ENCODE measurements at regions not wholly inside any gene's neighbourhood (a gene's known extent, or its start where the extent isn't known, plus 50 kb on each side); places are given as distances from the start of the nearest gene placed in this dataset.

GRCh38 chr2:16215902-16216557 is 275.7 kb downstream of the MYCN start (continued):
- no peak for TF ChIP-seq TSHZ2 (CRISPR knock-in tag; IDR thresholded peaks at IDR 0.05)
- TF ChIP-seq ZC3H10 (CRISPR knock-in tag; IDR thresholded peaks at IDR 0.05): no peak
- TF ChIP-seq OSR1 (CRISPR knock-in tag; IDR thresholded peaks at IDR 0.05): no peak
- no peak for TF ChIP-seq CREB5 (CRISPR knock-in tag; IDR thresholded peaks at IDR 0.05; ENCODE audit: low read depth)
- TF ChIP-seq ISL1 (CRISPR knock-in tag; IDR thresholded peaks at IDR 0.05): no peak

GRCh38 chr2:16214861-16215260 is 274.5 kb downstream of the MYCN start:
- TF ChIP-seq ZFP3 (CRISPR knock-in tag; IDR thresholded peaks at IDR 0.05) (no peak), ZC3H10 (CRISPR knock-in tag; IDR thresholded peaks at IDR 0.05) (no peak), PATZ1 (CRISPR knock-in tag; IDR thresholded peaks at IDR 0.05; ENCODE audit: borderline replicate concordance) (no peak), ZNF565 (CRISPR knock-in tag; conservative IDR thresholded peaks at IDR 0.05; ENCODE audit: low read depth) (no peak), PPARA (CRISPR knock-in tag; IDR thresholded peaks at IDR 0.05; ENCODE audit: borderline replicate concordance) (no peak)
- ATAC-seq: no peak

- TF ChIP-seq TSHZ2 (CRISPR knock-in tag; IDR thresholded peaks at IDR 0.05) (no peak), OSR1 (CRISPR knock-in tag; IDR thresholded peaks at IDR 0.05) (no peak), ZFP30 (CRISPR knock-in tag; IDR thresholded peaks at IDR 0.05) (no peak), GLIS3 (CRISPR knock-in tag; IDR thresholded peaks at IDR 0.05) (no peak), ARNTL (CRISPR knock-in tag; IDR thresholded peaks at IDR 0.05; ENCODE audit: borderline replicate concordance, low read depth) (no peak), RARB (CRISPR knock-in tag; IDR thresholded peaks at IDR 0.05) (no peak), PPARA (CRISPR knock-in tag; IDR thresholded peaks at IDR 0.05; ENCODE audit: borderline replicate concordance) (no peak), POU6F1 (CRISPR knock-in tag; IDR thresholded peaks at IDR 0.05; ENCODE audit: borderline replicate concordance, low read depth) (no peak)
Observed at GRCh38 chr2:16214391-16214790, 274.0 kb downstream of the MYCN start.

GRCh38 chr2:16212321-16212720 is 272.0 kb downstream of the MYCN start:
- TF ChIP-seq PPARA (CRISPR knock-in tag; IDR thresholded peaks at IDR 0.05; ENCODE audit: borderline replicate concordance): no peak
- no peak for TF ChIP-seq TOX (CRISPR knock-in tag; IDR thresholded peaks at IDR 0.05; ENCODE audit: borderline replicate concordance)
- TF ChIP-seq RARB (CRISPR knock-in tag; IDR thresholded peaks at IDR 0.05): no peak
- no peak for TF ChIP-seq ZFP3 (CRISPR knock-in tag; IDR thresholded peaks at IDR 0.05)
- TF ChIP-seq GLIS3 (CRISPR knock-in tag; IDR thresholded peaks at IDR 0.05): no peak
- no peak for TF ChIP-seq ARNTL (CRISPR knock-in tag; IDR thresholded peaks at IDR 0.05; ENCODE audit: borderline replicate concordance, low read depth)
- no peak for TF ChIP-seq TSHZ2 (CRISPR knock-in tag; IDR thresholded peaks at IDR 0.05)
- ATAC-seq: no peak

More at GRCh38 chr2:16214391-16214790, 274.0 kb downstream of the MYCN start:
- no peak for ATAC-seq
